ENCODE measurements at regions not wholly inside any gene's neighbourhood (a gene's known extent, or its start where the extent isn't known, plus 50 kb on each side); places are given as distances from the start of the nearest gene placed in this dataset.

- Histone ChIP-seq H3K36me3 (ENCODE audit: insufficient read depth in 1 of 2, low read depth in 1 of 2) (no peaks in the 10 kb centered on the region), H3K9me3 (no peaks in the 10 kb centered on the region), H3K4me3 (no peak overlapping the region), H3K27ac (no peak overlapping the region), H3K4me1 (no peaks in the 10 kb centered on the region), H3K27me3 (ENCODE audit: insufficient read depth in 3 of 3, low read length in 2 of 3) (no peaks in the 10 kb centered on the region)
- ATAC-seq (no peak), DNase-seq (no peak)
- 78 to 86% (median 81%) methylated on average over 2 of the region's 2 CpGs for WGBS, 3 donors
- intact Hi-C loops (cut with DNase I): no loop called here
- no peak for TF ChIP-seq CTCF (IDR thresholded peaks at IDR 0.05)
These were observed 302.7 kb downstream of the CCER1 start for GRCh38 chr12:90652280-90652679.

DNA sequence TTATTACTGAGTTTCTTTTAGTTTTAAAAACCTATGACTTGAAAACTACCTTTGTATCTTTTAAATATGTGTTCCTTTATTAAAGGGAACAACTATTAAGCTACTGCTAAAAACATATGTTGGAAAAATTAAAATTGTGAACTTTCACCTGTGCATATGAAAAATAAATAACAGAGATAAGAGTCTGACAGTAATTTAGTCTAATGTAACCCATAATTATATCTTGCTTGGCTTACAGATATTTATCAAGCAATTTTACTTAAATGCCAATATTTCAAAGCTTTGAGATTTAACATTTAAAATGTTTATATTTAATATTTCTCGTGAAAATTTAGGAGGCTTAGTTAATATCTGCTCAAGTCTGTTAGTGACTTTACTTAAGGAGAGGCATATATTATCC is 309.8 kb downstream of the CCER1 start:
- H3K4me3 ChIP-seq: no peak overlapping the region
- 89 to 95% (median 94%) methylated on average over 1 of the region's 1 CpG for WGBS, 3 donors
- intact Hi-C loops (cut with DNase I): no loop called here
- DNase-seq (no peak), ATAC-seq (no peak)
- no peaks in the 10 kb centered on the region for H3K4me1 ChIP-seq
- no peaks in the 10 kb centered on the region for H3K27me3 ChIP-seq (ENCODE audit: insufficient read depth in 3 of 3, low read length in 2 of 3)
- no peaks in the 10 kb centered on the region for H3K36me3 ChIP-seq (ENCODE audit: insufficient read depth in 1 of 2, low read depth in 1 of 2)
- H3K27ac ChIP-seq: no peak overlapping the region
- TF ChIP-seq CTCF (IDR thresholded peaks at IDR 0.05): no peak
- no peaks in the 10 kb centered on the region for H3K9me3 ChIP-seq

GRCh38 chr12:90631591-90632212 is 323.3 kb downstream of the CCER1 start:
- ATAC-seq (no peak), DNase-seq (no peak)
- no peaks in the 10 kb centered on the region for H3K4me1 ChIP-seq
- H3K4me3 ChIP-seq: no peak overlapping the region
- H3K36me3 ChIP-seq (ENCODE audit: insufficient read depth in 1 of 2, low read depth in 1 of 2): no peaks in the 10 kb centered on the region
- H3K27ac ChIP-seq: no peak overlapping the region
- WGBS, 3 donors: 0 to 15% (median 3%) methylated on average over 1 of the region's 1 CpG
- intact Hi-C loops (cut with DNase I): no loop called here
- no peaks in the 10 kb centered on the region for H3K9me3 ChIP-seq
- no peaks in the 10 kb centered on the region for H3K27me3 ChIP-seq (ENCODE audit: insufficient read depth in 3 of 3, low read length in 2 of 3)
- no peak for TF ChIP-seq CTCF (IDR thresholded peaks at IDR 0.05)

DNA sequence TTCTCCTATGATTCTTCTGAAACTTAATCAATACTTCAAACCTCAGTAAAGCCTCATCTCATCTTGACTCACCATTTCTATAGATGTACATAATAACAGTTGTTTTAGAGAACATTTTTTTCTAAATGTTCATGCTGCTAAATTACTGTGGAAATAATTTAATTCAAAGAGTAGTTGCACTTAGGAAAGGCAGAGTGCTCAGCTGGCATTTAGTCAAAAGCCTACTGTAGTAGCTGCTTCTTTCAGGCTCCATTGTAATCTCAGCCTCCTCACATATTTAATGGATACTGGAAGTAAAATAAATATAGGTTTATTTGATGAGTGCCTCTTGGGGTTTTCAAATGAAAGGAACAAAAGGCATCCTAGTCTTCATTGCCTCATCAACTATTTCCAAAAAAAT is 325.0 kb downstream of the CCER1 start:
- H3K9me3 ChIP-seq: no peaks in the 10 kb centered on the region
- intact Hi-C loops (cut with DNase I): no loop called here
- no peaks in the 10 kb centered on the region for H3K27me3 ChIP-seq (ENCODE audit: insufficient read depth in 3 of 3, low read length in 2 of 3)
- no peaks in the 10 kb centered on the region for H3K4me1 ChIP-seq
- TF ChIP-seq CTCF (IDR thresholded peaks at IDR 0.05): no peak
- ATAC-seq (no peak), DNase-seq (no peak)
- no peak overlapping the region for H3K27ac ChIP-seq
- H3K36me3 ChIP-seq (ENCODE audit: insufficient read depth in 1 of 2, low read depth in 1 of 2): no peaks in the 10 kb centered on the region
- H3K4me3 ChIP-seq: no peak overlapping the region

DNA sequence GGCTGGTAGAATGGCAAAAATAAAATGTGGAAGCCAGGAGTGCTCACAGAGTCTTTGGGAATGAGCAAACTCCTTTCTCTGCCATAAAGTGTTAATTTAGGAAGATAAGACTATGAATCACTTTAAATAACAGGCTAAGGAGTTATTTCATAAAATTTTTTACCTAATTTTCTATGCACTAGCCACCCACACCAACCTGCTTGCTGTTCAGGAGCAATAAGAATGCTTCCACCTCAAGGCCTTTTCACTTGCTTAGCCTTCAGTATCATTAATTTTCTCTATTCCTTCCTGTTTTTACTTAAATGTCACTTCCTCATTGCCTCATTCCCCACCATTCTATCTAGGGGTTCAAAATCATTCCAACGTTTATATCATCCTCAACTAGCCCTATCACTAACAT is 326.8 kb downstream of the CCER1 start:
- no peak for TF ChIP-seq CTCF (IDR thresholded peaks at IDR 0.05)
- Histone ChIP-seq H3K4me1 (no peaks in the 10 kb centered on the region), H3K27me3 (ENCODE audit: insufficient read depth in 3 of 3, low read length in 2 of 3) (no peaks in the 10 kb centered on the region), H3K4me3 (no peak overlapping the region), H3K9me3 (no peaks in the 10 kb centered on the region), H3K36me3 (ENCODE audit: insufficient read depth in 1 of 2, low read depth in 1 of 2) (no peaks in the 10 kb centered on the region), H3K27ac (no peak overlapping the region)
- 77 to 83% (median 81%) methylated on average over 1 of the region's 1 CpG for WGBS, 3 donors
- ATAC-seq (no peak), DNase-seq (no peak)
- intact Hi-C loops (cut with DNase I): no loop called here

Measured in psoas muscle (tissue), 7 donors.